Omental fat pad (tissue), 3 donors: ENCODE measurements at regions not wholly inside any gene's neighbourhood (a gene's known extent, or its start where the extent isn't known, plus 50 kb on each side); places are given as distances from the start of the nearest gene placed in this dataset.

Experiments used
- ATAC-seq: fragments of 150-250 bp; one replicate; pipeline ENCODE4 v1.9.1; 2016; ENCODE audit warnings: mild to moderate bottlenecking, moderate library complexity; ENCODE audit not compliant: low FRiP score
- DNase-seq: peaks from one replicate; pipeline ENCODE4 v3.0.0-alpha.2; 2019; ENCODE audit warnings: low spot score
- CTCF ChIP-seq, 3 donors: fragments of 450-650 bp; IDR thresholded peaks; one replicate each; pipeline ENCODE4 v1.5.1; 2016 to 2017; ENCODE audit warnings: antibody characterized with exemption in 3 of 3, mild to moderate bottlenecking in 3 of 3, moderate library complexity in 2 of 3

GRCh38 chr18:71114550-71115210 is 825.8 kb downstream of the SOCS6 start:
- ATAC-seq (no peak), DNase-seq (no peak)
- no peak for TF ChIP-seq CTCF (IDR thresholded peaks at IDR 0.05)

- TF ChIP-seq CTCF (IDR thresholded peaks at IDR 0.05) = no peak
- ATAC-seq = no peak
- no peak for DNase-seq
These were observed 818.4 kb downstream of the SOCS6 start for GRCh38 chr18:71107244-71107643.

GRCh38 chr18:71106701-71107100 is 817.9 kb downstream of the SOCS6 start:
- DNase-seq = no peak
- no peak for ATAC-seq
- no peak for TF ChIP-seq CTCF (IDR thresholded peaks at IDR 0.05)

DNA sequence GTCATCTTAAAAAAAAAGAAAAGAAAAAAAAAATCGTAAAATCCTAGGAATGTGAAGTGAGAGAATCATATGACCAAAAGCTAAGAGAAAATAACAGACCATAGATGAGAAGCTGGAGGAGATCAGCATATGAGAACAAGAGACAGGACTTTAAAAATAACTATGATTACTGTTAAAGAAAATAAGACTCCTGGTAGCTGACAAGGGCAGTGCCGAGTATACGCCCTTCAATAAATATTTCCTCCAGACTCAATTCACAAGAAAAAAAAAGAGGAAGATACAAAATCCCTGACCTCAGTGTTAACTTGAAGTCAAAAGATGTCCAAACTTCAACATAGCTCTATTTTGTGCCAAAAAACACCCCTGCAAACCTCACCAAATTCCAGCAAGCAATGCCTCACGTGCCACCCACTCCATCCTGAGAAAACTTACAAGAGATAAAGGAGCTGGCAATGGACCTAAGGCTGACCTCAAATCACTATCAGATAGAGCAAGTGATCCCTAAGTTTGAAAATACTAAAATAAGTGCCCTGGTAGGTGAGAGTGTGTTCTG is 817.2 kb downstream of the SOCS6 start:
- TF ChIP-seq CTCF (IDR thresholded peaks at IDR 0.05) = no peak
- ATAC-seq (no peak), DNase-seq (no peak)

DNA sequence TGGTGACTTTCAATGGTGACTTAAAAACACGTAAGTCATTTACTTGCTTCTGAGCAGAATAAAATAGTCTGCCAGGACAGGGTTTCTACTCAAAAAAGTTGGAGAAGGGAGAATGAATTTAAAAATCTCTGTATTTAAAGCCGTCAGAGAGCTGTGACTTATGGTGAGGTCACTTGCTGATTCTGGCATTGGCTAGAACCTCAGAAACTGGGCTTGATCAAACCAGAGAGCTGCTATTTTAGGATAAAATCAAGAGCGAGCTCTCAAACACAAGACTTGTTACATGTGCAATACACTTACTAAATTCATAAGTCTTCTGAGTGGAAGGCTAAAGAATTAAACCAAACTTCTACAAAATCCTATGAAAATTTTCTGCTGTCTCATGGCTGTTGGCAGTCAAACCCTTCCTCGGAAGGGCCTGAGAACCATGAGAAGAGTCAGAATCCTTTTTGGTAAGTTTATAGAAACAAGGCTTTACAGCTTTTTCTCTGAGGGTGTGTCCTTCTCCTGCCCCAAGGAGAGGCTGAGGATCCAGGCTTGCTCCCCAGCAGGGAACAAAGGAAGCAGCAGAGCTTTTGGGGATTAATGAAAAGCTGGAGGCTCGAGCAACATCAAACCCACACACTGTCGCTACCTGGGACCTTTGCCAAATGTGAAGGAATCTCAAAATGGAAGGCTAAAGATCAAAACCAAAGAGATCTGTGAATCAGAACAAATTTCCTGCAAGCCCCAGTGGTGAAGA is 816.4 kb downstream of the SOCS6 start:
- ATAC-seq (no peak), DNase-seq (no peak)
- no peak for TF ChIP-seq CTCF (IDR thresholded peaks at IDR 0.05)

DNA sequence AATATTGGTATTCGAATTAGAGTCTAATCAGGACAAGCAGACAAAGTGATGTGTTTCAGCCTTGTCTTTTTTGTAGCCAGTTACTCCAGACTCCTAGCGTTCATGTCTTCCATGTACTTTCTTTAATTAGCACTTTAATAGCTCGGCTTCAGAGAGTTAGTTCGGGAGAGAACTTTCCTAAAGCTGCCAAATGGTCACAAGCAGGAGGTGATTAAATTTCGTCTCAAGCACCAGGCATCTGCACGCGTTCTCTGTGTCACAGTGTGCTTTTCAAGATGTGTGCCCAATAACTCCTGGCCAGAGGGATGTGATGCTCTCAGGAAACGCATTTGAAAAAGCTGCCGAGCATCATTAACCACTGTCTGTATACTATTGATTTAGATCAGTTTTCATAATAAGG is 790.8 kb downstream of the SOCS6 start:
- ATAC-seq = no peak
- no peak for TF ChIP-seq CTCF (IDR thresholded peaks at IDR 0.05)
- DNase-seq = no peak

- no peak for TF ChIP-seq CTCF (IDR thresholded peaks at IDR 0.05)
- DNase-seq = no peak
- ATAC-seq = no peak
These were observed 788.6 kb downstream of the SOCS6 start for GRCh38 chr18:71077451-71077850.
